Retinal pigment epithelial cell (primary cell): ENCODE measurements at regions not wholly inside any gene's neighbourhood (a gene's known extent, or its start where the extent isn't known, plus 50 kb on each side); places are given as distances from the start of the nearest gene placed in this dataset.
"Not testable (repeated sequence)": the region's sequence is repeated elsewhere in the genome, so short reads cannot be mapped to it uniquely, and the experiment has no call there.

Experiments
- DNase-seq: peaks from one replicate; pipeline ENCODE4 v3.0.0-alpha.2; 2010; ENCODE audit warnings: low read depth
- H3K4me3 ChIP-seq: 2 replicates; pipeline ENCODE4 v1.5.1; 2011; ENCODE audit warnings: mild to moderate bottlenecking, low read length, control low read depth, moderate library complexity
- TF ChIP-seq, protein P1 (sequence below): conservative IDR thresholded peaks from 2 replicates; pipeline ENCODE4 v1.5.1; 2011; ENCODE audit warnings: low read depth, low read length, control low read depth, inconsistent platforms

DNA sequence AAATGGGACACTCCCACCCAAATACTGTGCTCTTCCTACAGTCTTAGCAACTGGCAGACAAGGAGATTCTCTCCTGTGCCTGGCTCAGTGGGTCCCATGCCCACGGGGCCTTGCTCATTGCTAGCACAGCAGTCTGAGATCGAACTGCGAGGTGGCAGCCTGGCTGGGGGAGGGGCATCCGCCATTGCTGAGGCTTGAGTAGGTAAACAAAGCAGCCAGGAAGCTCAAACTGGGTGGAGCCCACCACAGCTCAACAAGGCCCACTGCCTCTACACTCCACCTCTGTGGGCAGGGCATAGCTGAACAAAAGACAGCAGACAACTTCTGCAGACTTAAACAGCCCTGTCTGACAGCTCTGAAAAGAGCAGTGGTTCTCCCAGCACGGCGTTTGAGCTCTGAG, 174.8 kb downstream of the COL12A1 start:
- not testable (repeated sequence) for H3K4me3 ChIP-seq, DNase-seq

DNA sequence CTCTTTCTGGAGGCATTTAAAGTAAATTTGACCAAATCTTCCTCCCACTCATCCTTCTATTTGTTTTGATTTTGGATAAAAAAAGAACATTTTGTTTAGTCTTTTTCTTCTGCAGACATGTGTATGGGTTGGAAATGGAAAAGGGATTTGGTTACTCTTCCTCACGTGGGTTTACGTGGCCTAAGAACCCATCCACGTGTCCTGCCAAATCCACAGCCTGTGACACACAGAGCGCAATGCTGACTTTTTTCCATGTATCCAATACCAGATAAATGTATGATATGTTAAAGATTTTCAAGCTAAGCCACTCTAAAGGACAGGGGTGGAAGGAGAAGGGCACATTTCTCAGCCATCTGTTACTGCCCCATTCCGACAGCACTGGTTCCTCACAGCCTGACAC, 176.5 kb downstream of the COL12A1 start:
- TF ChIP-seq, protein P1, sequence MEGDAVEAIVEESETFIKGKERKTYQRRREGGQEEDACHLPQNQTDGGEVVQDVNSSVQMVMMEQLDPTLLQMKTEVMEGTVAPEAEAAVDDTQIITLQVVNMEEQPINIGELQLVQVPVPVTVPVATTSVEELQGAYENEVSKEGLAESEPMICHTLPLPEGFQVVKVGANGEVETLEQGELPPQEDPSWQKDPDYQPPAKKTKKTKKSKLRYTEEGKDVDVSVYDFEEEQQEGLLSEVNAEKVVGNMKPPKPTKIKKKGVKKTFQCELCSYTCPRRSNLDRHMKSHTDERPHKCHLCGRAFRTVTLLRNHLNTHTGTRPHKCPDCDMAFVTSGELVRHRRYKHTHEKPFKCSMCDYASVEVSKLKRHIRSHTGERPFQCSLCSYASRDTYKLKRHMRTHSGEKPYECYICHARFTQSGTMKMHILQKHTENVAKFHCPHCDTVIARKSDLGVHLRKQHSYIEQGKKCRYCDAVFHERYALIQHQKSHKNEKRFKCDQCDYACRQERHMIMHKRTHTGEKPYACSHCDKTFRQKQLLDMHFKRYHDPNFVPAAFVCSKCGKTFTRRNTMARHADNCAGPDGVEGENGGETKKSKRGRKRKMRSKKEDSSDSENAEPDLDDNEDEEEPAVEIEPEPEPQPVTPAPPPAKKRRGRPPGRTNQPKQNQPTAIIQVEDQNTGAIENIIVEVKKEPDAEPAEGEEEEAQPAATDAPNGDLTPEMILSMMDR = no peak
- H3K4me3 ChIP-seq = no peak overlapping the region
- no peak for DNase-seq

DNA sequence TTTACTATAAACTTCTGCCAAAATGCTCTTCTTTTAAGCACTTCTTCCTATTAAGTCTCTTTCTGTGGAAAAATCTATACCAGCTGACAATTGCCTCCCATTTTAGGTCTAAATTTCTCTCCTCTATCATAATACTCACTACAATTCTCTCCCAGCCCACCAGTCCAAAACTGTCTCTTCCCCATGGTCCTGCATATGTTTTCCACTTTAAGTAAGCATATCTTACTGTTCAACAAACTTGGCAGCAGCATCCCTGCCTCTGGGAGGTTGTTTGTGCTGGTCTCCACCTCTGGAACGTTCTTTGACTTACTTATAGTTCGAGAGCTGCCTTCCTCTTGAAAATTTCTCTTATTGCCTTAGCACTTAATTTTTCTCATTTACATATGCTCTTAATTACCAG, 180.5 kb downstream of the COL12A1 start:
- DNase-seq = no peak
- no peak overlapping the region for H3K4me3 ChIP-seq
- TF ChIP-seq, protein P1 = no peak

DNA sequence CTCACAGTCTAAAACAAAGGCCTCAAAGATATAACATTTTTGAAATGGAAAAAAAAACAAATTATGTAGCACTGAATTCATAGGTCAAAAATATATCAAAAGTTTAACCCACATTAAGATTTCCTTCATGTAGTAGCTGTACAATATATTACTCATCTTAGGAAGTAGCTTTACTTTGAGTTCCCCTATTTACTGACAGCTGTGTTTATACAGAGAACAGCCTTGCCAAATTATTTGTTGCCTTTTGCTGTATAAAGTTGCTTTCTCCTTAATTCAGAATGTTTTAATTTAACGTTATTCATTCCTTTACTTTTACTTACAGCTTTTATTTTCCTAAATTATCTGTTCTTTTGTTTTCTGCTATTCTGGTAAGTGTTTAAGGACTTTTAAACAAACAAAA, 181.0 kb downstream of the COL12A1 start:
- no peak for DNase-seq
- TF ChIP-seq, protein P1 = no peak

GRCh38 chr6:75023634-75024033, 182.2 kb downstream of the COL12A1 start:
- no peak overlapping the region for H3K4me3 ChIP-seq
- TF ChIP-seq, protein P1 = no peak
- no peak for DNase-seq

More for the DNA sequence above, 181.0 kb downstream of the COL12A1 start:
- no peak overlapping the region for H3K4me3 ChIP-seq

- no peak overlapping the region for H3K4me3 ChIP-seq
- TF ChIP-seq, protein P1 = no peak
- no peak for DNase-seq
Observed at GRCh38 chr6:75020971-75021370, 184.9 kb downstream of the COL12A1 start.

GRCh38 chr6:75020376-75020775, 185.5 kb downstream of the COL12A1 start:
- no peak overlapping the region for H3K4me3 ChIP-seq
- TF ChIP-seq, protein P1 = no peak
- DNase-seq = no peak

DNA sequence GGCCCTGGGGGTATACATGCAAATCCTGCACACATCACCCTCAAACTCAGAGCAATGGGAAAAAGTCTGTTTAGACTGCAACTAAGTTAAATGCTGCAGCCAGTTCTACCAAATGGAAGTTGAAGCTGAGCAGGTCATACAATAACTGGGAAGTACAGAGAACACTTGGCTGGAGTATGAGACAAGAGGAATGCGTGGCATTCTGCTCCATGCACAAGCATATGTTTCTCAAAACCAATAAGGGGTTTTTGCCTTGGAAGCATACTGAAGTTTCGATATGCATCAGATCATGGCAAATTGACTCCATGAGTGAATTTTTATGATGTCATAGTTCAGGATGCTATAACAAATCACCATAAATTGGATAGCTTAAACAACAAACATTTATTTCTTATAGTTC, 193.8 kb downstream of the COL12A1 start:
- TF ChIP-seq, protein P1 = no peak
- DNase-seq = no peak

DNA sequence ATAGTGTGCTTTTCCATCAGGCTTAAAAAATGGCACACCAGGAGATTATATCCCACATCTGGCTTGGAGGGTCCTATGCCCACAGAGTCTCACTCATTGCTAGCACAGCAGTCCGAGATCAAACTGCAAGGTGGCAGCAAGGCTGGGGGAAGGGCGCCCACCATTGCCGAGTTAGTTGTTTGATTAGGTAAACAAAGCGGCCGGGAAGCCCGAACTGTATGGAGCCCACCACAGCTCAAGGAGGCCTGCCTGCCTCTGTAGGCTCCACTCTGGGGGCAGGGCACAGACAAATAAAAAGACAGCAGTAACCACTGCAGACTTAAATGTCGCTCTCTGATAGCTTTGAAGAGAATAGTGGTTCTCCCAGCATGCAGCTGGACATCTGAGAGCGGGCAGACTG, 201.9 kb downstream of the COL12A1 start:
- H3K4me3 ChIP-seq, DNase-seq: not testable (repeated sequence)

More for the DNA sequence above, 193.8 kb downstream of the COL12A1 start:
- no peak overlapping the region for H3K4me3 ChIP-seq
